ENCODE measurements at regions not wholly inside any gene's neighbourhood (a gene's known extent, or its start where the extent isn't known, plus 50 kb on each side); places are given as distances from the start of the nearest gene placed in this dataset.

GRCh38 chr6:14278006-14278405 is 160.4 kb downstream of the CD83 start:
- H3K4me3 ChIP-seq (ENCODE audit: low read depth, low read length), result no peak overlapping the region
- no peak for TF ChIP-seq CTCF (conservative IDR thresholded peaks at IDR 0.05; ENCODE audit: low read depth, low read length)
- DNase-seq (ENCODE audit: low read depth), result no peak

- TF ChIP-seq CTCF (conservative IDR thresholded peaks at IDR 0.05; ENCODE audit: low read depth, low read length), result no peak
- DNase-seq (ENCODE audit: low read depth), result no peak
- no peak overlapping the region for H3K4me3 ChIP-seq (ENCODE audit: low read depth, low read length)
Measured at GRCh38 chr6:14278446-14278845, 160.9 kb downstream of the CD83 start.

DNA sequence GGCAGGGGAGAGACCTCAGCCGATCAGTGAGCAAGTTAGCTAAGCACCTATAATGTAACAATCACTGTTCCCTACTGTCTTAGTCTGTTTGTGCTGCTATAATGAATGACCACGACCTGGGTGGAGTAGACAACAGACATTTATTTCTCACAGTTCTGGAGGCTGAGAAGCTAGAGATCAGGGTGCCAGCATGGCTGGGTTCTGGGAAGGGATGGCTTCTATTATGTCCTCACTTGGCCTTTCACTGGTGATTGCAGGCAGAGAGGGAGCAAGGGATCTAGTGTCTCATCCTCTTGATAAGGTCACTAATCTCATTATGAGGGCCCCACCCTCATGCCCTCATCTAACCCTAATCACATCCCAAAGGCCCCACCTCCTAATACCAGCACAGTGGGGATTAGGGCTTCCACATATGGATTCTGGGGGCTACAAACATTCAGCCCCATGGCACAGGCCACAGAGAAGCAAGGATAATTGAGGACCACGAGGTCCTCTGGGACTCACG is 162.5 kb downstream of the CD83 start:
- no peak for TF ChIP-seq CTCF (conservative IDR thresholded peaks at IDR 0.05; ENCODE audit: low read depth, low read length)
- H3K4me3 ChIP-seq (ENCODE audit: low read depth, low read length), result no peak overlapping the region
- no peak for DNase-seq (ENCODE audit: low read depth)

- no peak overlapping the region for H3K4me3 ChIP-seq (ENCODE audit: low read depth, low read length)
- peak; percentile 40 for TF ChIP-seq CTCF (conservative IDR thresholded peaks at IDR 0.05; ENCODE audit: low read depth, low read length)
- no peak for DNase-seq (ENCODE audit: low read depth)
Measured at GRCh38 chr6:14280766-14281293, 163.3 kb downstream of the CD83 start.

DNA sequence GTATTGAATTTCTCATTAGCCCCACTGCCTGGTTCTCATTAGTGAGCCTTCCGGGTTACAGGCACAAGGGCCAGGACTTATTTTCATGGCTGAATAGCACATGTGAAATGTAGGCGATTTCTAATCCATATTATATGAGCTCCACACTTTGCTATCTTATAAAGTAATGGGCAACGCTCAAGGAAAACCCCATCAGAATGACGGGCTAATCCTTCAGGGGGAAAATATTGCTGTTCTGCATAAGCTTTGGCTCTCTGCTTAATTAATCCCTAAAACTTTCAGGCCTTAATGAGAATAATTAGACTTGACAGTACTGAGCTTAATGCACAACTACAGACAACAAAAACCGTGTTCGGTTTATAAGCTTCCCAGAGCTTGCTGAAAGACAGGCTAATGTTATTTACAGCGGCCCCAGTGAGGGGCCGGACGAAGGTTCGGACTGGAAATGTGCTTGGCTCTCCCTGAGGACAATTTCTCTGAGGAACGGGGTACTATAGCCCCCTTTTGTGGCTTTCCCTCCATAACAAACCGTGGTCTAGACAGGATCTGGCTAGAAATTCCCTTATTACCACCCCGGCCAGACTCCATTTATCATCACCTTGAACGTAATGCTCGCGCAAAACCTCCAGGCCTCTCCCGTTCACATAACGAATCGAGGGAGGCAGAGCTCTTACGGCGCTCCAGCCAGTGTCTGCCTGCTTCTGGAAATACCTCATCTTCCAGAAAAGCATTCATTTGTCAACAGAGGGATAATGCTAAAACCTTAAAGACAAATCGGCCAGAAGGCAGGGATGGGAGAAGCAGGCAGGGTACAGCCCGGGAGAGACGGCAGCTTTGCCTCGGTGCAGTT is 164.5 kb downstream of the CD83 start:
- DNase-seq (ENCODE audit: low read depth), result no peak
- TF ChIP-seq CTCF (conservative IDR thresholded peaks at IDR 0.05; ENCODE audit: low read depth, low read length), result no peak
- H3K4me3 ChIP-seq (ENCODE audit: low read depth, low read length), result no peak overlapping the region

- TF ChIP-seq CTCF (conservative IDR thresholded peaks at IDR 0.05; ENCODE audit: low read depth, low read length), result no peak
- DNase-seq (ENCODE audit: low read depth), result no peak
- H3K4me3 ChIP-seq (ENCODE audit: low read depth, low read length), result no peak overlapping the region
Measured at GRCh38 chr6:14282854-14283505, 165.4 kb downstream of the CD83 start.

Measured in epithelial cell of proximal tubule (primary cell).